SH-SY5Y (cell line): ENCODE measurements at regions not wholly inside any gene's neighbourhood (a gene's known extent, or its start where the extent isn't known, plus 50 kb on each side); places are given as distances from the start of the nearest gene placed in this dataset.

Experiments
- GATA2 ChIP-seq: IDR thresholded peaks from 2 replicates; pipeline ENCODE4 v1.6.1; 2011; ENCODE audit warnings: mild to moderate bottlenecking, low read depth, low read length
- GATA3 ChIP-seq: IDR thresholded peaks from 2 replicates; pipeline ENCODE4 v1.6.1; 2011; ENCODE audit warnings: low read depth, mild to moderate bottlenecking, low read length, moderate library complexity

GRCh38 chr10:33794460-33794859 is 460.0 kb upstream of the NRP1 start:
- TF ChIP-seq GATA3 (no peak), GATA2 (no peak)
